ENCODE measurements at regions not wholly inside any gene's neighbourhood (a gene's known extent, or its start where the extent isn't known, plus 50 kb on each side); places are given as distances from the start of the nearest gene placed in this dataset.

GRCh38 chr9:126275386-126276001, 51.1 kb upstream of the MVB12B start:
- no peak for DNase-seq

GRCh38 chr9:126276056-126276728, 50.4 kb upstream of the MVB12B start:
- DNase-seq = no peak
